ENCODE measurements at regions not wholly inside any gene's neighbourhood (a gene's known extent, or its start where the extent isn't known, plus 50 kb on each side); places are given as distances from the start of the nearest gene placed in this dataset.

- in situ Hi-C loops (cut with HindIII; ENCODE audit: low sequenced_read_pairs), result no loop called here
These were observed 50.5 kb upstream of the NT5C1B start for GRCh38 chr2:18639756-18640453.
